NCI-H2196 (cell line): ENCODE measurements at regions not wholly inside any gene's neighbourhood (a gene's known extent, or its start where the extent isn't known, plus 50 kb on each side); places are given as distances from the start of the nearest gene placed in this dataset.
"Not testable (repeated sequence)": the region's sequence is repeated elsewhere in the genome, so short reads cannot be mapped to it uniquely, and the experiment has no call there.

ENCODE experiments used
- DNase-seq: peaks from one replicate; lab custom pipeline; 2025; ENCODE audit not compliant: unreplicated experiment; lab: John Stamatoyannopoulos, UW

DNA sequence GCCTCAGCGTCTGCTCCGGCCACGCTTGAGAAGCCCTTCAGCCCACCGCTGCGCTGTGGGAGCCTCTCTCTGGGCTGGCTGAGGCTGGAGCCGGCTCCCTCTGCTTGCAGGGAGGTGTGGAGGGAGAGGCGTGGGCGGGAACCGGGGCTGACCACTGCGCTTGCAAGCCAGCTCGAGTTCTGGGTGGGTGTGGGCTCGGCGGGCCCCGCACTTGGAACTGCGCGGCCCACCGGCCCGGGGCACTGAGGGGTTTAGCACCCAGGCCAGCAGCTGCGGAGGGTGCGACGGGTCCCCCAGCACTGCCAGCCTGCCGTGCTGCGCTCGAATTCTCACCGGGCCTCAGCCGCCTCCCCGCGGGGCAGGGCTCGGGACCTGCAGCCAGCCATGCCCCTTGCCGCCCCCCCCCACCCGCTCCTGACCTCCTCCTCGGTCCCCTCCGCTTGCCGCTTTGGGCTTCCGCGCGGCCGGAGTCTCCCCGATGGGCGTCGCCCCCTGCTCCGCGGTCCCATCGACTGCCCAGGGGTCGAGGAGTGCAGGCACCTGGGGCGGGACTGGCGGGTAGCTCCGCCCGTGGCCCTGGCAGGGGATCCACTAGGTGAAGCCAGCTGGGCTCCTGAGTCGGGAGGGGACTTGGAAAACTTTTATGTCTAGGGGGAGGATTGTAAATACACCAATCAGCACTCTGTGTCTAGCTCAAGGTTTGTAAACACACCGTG is 106.7 kb downstream of the RAP2B start:
- no peak for DNase-seq

DNA sequence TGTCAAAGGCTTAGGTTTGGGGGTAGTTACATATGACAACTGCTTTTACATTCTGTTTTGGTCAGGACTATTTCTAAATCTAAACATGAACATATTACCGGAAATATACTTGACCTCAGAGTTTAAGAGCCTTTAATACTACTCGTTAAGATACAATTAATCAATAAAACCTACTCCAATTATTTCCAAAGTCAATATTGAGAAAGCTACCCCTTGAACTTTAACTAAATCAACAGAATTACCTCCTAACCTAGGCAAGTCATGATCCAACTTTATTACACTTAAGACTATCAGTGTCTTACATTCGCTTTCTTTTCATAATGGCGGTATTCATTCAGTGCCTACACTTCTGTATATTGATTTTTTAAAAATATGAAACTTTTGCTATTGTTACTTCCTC is 107.7 kb downstream of the RAP2B start:
- DNase-seq = no peak

DNA sequence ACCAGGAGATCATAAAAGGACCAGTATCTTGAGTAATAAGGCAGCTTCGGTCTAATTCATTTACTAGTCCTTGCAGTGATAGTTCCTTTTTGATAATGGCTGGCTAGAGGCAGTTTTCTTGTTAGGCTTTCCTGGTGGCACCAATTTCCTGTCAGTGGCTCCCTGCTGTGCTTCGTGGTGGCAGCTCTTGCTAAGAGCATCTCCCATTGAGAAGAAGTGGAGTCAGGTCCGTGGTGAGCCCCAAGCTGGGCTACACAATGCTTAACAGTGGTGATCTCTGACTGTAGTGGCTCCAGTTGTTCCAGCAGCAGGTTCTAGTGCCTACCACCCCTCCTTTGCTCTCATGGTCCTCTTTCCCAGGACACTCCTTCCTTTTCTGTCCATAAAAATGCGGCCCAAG is 111.2 kb downstream of the RAP2B start:
- no peak for DNase-seq

DNA sequence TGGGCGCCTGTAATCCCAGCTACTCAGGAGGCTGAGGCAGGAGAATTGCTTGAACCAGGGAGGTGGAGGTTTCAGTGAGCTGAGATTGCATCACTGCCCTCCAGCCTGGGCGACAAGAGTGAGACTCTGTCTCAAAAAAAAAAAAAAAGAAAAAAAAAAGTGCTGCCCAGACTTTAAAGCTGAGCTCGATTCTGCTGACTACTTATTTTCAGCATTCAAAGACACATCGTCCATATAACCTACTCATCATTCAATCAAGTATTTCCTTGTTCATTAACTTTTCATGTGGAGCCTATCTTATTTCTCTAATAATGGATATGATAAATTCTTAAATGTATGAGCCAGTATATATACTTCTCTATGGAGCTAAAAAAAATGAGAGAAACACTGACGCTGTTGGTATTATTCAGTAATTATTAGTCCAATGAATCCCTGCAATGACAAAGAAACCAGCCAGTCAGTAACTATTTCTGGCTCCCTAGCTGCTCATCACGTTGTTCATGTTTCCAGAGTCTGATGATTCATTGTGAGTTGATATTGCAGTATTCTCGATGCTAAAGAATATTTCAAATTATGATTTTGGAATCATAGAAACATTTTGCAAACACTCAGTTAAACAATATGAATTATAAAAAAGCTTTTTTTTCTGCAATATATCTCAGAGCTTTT is 111.9 kb downstream of the RAP2B start:
- DNase-seq = no peak

DNA sequence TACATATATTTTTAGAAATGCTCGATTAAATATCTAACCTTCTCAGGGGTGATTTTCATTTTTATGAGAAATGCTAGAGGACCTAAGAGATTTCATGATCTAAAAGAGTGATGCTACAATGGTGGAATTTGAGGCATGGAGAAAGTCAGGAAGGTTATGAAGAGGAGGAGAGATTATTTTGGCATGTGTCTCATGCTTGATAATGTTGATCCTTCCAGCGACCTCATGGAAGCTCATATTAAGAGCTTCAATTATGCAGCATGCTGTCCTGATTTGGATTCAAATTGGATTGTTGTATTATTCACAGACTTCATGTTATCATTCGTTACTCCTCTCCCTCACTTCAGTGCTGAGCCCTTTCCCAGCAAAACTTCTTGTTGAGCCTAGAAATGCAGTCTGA is 112.5 kb downstream of the RAP2B start:
- no peak for DNase-seq

DNA sequence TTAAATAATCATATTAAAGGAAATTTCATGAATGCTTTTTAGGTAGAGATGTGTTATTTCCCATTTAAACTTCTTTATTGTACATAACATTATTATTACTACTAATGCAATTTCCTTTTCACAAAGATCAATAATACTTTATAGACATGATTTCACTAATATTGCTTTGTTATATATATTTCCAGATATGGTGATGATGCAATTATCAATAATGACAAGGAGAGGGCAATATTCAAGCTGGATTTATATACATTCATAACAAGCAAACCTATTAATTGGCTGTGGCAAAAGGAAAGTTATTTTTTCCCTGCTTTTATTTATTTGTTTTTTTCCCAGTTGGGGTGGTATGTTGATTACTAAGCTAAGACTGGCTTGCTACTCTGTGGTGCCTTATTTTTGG is 113.5 kb downstream of the RAP2B start:
- no peak for DNase-seq

DNA sequence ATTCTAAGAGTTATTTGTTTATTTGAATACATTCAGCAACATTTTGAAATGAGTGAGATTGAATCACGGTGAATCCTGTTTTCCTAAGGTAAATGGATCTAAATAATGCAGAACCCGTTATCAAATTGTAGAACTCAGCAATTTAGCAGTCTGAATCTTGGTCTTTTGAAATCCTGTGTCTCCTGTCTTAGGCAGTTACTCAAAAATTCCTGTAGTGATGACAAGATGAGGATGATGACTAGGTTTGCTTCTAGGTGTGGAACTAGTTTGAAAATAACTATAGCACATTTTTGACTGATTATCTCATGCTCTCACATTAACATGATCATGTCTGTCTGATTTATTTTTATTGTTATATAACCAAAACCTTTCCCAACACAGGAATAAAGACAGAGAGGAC is 115.0 kb downstream of the RAP2B start:
- DNase-seq = no peak

DNA sequence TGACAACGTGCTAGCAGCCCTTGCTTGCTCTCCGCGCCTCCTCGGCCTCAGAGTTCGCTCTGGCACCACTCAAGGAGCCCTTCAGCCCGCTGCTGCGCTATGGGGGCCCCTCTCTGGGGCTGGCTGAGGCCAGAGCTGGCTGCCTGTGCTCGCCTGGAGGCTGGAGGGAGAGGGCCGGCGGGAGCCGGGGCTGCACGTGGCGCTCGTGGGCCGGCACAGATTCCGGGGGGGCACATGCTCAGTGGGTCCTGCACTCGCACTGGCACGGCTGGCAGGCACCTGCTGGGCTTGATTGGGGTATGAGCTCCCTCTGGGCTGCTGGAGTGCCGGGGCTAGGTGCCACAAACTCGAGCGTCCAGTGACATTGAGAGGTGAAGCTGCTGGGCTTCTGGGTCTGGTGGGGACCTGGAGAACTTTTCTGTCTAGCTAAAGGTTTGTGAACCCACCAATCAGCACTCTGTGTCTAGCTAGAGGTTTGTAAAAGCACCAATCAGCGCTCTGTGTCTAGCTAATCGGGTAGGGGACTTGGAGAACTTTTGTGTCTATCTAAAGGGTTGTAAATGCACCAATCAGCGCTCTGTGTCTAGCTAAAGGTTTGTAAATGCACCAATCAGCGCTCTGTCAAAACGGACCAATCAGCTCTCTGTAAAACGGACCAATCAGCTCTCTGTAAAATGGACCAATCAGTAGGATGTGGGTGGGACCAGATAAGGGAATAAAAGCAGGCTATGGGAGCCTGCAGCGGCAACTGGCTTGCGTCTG is 119.4 kb downstream of the RAP2B start:
- DNase-seq = not testable (repeated sequence)

DNA sequence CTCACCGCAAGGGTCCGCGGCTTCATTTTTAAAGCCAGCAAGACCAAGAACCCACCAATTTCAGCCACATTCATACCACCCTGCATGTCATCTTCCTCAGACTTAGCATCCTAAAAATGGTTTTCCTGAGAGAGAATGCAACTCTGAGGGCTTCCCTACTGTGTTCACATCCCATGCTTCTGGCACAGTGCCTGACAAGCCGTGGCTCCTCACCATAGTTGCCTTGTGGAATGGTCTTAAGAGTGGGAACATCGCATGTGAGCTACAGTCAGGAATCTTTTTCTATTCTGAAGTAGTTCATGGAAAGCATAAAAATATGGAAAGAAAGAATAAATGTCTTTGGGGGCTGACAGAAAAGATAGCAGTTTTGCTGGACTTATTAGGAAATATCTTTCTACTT is 120.3 kb downstream of the RAP2B start:
- no peak for DNase-seq

DNA sequence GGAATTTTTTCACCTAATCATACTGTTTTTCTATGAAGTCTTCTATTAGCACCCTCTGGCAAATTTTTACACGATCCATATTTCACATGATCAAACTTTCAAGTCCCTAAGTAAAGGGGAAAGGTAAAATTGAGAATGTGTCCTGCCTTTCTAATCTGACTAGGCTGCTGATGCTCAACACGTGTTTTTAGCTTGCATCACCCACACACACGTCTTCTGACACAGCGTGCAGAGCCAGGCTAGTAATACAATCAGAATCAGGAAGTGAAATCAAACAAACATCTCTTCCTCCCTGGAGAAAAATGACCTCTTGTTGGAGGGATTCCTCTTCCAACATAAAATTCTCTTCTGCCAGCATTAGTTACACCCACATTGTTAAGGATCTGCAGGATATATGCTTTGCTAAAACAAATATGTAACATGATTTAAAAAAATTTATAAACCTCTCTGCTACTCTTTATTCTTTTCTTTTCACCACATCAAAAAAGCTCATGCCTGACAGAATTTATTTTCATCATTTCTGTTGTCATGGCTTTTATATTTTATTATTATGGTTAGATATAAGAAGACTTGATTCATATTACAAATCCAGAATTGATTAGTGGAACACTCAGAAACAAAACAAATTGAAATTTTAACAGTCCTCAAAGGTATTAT is 122.4 kb downstream of the RAP2B start:
- no peak for DNase-seq

DNA sequence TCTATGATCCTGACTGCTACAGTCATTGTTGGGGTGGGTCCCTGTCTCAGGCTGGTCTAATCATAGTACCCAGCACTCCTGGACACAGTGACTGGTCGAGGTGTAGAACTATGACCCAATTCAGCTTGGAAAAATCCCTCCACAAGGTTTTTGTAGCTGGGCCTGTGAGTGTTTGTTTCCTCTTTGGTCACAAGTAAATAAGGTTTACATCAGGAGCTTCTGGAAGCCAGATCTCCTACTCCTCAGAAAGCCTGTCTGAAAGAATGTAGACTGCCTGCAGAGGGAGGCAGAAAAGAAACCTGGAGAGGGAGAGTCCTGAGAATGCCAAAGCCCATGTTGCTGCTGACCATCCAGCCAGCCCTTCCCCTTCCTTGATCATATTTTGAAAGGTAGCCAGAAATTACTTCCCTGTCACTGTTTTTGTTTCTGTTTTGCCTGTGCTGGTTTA is 123.2 kb downstream of the RAP2B start:
- DNase-seq = no peak

DNA sequence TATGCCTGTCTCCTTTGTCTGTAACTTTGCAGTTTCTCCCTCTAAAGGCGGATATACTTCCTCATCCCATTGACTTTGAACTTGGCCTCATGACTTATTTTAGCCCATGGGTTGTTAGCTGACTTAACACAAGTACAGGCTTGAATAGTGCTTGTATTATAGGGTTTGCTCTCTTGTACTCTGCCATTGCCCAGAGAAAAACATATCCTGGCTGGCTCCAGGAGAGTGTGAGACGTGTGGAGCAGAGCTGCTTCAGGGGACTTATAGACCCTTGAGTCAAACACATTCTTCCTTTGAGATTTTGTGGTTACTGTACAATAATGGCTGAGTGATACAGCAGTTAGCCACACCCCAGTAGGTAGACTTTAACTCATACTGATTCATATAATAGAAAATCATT is 124.0 kb downstream of the RAP2B start:
- DNase-seq = no peak

DNA sequence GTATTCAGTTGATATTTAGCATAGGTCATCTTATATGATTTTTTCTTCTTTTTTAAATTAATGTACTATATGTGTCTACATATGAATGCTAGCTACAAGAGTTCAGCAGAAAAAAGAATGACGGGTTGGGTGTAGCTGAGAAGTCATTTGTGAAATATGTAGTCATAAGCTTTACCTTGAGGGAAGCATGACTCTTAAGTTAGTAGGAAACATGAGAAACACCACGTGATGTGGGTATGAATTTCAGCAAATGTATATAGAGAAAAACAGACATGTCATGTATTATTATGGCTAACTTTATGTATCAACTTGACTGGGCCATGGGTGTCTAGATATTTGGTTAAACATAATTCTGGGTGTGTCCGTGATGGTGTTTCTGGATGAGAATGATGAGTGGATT is 125.0 kb downstream of the RAP2B start:
- no peak for DNase-seq

DNA sequence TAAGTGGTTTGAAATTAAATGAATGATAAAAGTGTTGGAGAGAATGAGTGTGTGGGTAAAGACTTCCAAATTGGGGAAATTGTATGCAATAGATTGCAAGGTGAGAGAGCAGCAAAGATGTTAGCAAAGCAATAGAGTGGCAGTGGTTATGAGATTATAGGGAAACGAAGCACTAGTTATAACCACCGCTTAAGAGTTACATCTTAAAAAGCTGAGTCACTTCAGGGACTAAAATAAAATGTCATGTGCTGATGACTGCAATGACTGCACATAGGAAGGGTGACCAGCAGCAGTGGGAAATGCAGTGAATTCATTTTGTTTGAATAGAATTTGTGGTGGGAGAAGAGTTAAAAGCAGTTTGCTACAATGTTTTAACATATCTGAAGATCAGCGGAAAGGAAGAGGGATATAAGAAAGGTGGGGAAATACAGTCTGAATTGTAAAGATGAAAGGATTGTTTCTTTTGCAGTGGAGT is 127.3 kb downstream of the RAP2B start:
- no peak for DNase-seq

DNA sequence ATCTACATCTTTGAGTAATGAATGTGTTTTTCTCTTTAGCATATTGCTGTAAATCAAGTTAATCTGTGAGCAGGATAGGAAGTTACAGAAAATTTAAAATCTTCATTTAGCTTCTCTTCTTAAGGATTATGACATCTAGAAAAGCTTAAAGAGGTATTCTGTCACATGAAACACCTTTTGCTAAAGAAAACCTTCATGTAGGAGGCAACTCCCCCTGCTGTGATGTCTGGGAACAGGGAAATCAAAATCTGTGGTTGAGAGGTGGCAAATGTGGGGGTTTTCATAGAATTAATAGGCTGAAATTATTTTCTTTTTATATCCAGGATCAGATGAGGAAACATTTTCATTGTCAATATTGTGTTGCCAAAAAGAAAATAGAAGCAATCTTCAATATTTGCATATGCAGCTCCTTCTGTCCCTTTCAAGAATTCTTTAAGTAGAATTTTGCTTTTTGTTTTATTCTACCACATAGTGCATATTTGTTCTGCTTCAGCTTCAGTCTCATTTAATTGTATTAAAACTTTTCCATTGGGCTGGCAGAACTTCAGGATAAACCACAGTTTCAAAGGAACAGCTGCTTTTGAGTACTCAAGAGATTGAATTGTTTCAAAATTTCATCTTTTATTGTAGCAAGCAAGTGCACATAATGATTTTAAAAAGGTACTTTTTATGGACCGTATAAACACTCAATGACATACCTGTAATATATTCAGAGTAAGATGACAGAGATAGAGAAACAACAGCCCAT is 128.4 kb downstream of the RAP2B start:
- no peak for DNase-seq

DNA sequence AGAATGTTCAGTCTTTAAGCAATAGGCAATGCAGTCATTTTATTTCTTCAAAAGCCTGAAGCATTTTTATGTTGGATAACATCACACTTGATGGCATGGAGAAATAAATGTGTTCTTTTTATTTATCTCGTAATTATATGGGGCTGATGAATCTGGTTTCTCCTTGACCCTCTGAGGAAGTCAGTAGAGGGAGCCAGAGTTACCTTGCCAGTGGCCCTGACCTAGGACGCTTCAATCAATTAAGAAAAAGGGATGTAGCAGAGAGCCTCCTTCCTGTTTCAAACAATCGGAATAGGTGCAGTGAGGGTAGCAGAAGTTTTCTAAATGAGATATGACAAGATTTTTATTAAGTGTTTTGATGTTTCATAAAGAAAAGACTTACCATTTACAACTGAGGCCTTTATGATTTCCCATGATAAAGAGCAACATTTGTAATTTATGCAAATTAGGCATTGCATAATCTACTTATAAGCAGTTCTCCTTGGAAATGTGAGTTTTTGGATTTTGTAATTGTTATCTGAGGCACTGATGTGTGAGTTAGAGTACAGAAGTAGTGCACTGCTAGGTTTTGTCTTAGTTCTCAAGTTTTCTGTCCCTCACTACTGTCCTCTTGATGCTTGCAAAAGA is 129.1 kb downstream of the RAP2B start:
- no peak for DNase-seq

DNA sequence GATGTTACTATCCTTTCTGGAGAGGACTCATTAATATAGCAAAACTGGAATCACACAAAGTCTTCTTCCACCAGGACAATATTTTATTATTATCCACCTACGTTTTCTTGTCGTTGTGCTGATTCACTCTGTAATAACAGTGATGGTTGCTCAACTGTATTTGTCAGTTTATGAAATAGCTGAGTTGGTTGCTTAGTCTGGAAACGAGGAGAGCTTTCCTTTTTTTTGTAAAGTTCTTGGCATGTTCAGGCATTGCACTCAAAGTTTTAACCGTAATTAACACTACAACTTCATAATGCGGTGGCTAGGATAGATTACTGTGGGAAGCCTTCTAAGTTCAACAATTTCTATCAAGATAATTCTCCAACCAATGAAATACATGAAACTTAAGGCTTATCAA is 131.2 kb downstream of the RAP2B start:
- DNase-seq = no peak

DNA sequence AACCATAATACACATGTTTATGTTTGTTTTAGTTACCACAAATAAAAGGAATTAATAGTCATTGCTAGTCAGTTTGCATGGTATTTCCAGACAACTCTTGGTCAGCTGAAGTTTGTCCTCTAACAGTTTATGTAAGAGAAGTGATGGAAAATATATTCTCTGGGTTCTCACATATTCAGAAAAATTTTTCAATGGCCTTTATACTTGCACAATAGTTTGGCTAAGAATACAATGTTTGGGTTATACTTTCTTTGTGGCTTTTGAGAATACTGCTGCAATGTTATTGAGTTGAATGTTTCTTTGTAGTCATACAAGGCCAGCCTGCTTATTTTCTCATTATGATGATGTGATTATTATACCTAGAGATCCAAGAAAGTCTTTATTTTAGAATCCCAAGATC is 133.9 kb downstream of the RAP2B start:
- no peak for DNase-seq

DNA sequence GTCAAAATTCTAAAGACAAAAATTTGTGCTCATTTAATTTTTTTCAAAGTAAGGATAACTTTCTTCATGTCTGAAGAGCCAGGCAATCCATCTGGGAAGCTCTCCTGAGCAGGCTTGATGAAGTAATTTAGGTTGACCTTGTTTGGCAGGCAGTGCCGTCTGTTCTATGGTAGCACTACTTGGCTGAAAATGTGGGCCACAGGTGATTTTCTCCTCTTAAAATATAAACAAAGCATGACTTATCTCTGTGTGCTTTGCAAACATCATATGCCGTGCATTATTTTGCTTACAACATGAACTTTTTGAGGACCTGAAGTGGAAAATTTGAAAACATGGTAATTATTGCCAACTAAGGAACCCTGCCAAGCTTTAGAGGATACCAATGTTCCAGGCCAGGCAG is 143.2 kb downstream of the RAP2B start:
- DNase-seq = no peak

DNA sequence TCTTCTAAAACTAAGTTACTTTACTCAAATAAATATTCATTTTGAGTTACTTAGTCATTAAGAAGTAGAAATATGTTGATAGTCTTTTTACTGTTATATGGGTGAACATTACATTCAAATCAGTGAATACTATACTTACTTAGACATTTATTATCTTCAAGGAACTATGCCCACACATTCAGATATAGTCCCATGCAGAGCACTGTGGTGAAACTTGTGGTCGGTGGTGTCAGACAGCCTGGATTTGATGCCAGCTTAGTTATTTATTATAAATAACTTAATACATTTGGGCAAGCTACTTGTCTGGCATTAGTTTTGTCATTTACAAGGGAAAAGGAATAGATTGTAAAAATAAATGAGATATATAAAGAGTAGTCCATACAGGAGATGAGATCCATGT is 149.5 kb downstream of the RAP2B start:
- DNase-seq = no peak
